K562 (cell line): ENCODE measurements at regions not wholly inside any gene's neighbourhood (a gene's known extent, or its start where the extent isn't known, plus 50 kb on each side); places are given as distances from the start of the nearest gene placed in this dataset.

ENCODE experiments used
- ATAC-seq: fragments of 200-7000 bp; cut with Tn5 transposase; 3 replicates; pipeline ENCODE4 v1.9.1; 2020; ENCODE audit warnings: moderate library complexity
- BruUV-seq: library from RNA; stranded (reverse); fragments of 400-500 nt; replicated peaks from 2 replicates; lab custom pipeline; 2021; lab: Mats Ljungman, UMichigan
- CTCF ChIA-PET: fragments of 300-600 bp; formaldehyde crosslinking; extraction: SDS; loops from one replicate; lab custom pipeline; 2021; ENCODE audit warnings: low intra/inter-chr PET ratio; lab: Yijun Ruan, JAX
- POLR2A ChIA-PET: fragments of 300-600, 350-650 bp; sonication (Branson Sonifier 250); formaldehyde crosslinking; extraction: SDS; loops from one replicate; lab custom pipeline; 2021; ENCODE audit warnings: antibody characterized with exemption, inconsistent platforms; lab: Yijun Ruan, JAX
- DNase-seq, 4 experiments: peaks; one replicate each; pipeline versions ENCODE4 v3.0.0 to v3.0.0-alpha.2; 2011 to 2018; ENCODE audit warnings: low spot score in 3 of 4, mixed read lengths in 3 of 4; ENCODE audit errors: extremely low read depth in 1 of 4
- FAIRE-seq: peaks from 2 replicates; lab custom pipeline; 2011; peaks lifted over from hg19 to GRCh38; lab: Jason Lieb, UNC
- H2AFZ ChIP-seq: 2 replicates; pipeline ENCODE4 v1.6.0; 2011; ENCODE audit warnings: low read depth, low read length, control low read depth, inconsistent platforms
- H3K27ac ChIP-seq: fragments of 200-600 bp; 3 replicates; pipeline ENCODE4 v1.8.0; 2011; ENCODE audit warnings: low read depth, mild to moderate bottlenecking, control low read depth, inconsistent platforms, low read length, moderate library complexity, mixed read lengths; ENCODE audit errors: extremely low read depth
- H3K27me3 ChIP-seq, 2 experiments: fragments of 300-600 bp in 1 of 2; 2 replicates in 1 of 2; 3 replicates in 1 of 2; pipeline versions ENCODE4 v1.6.0 to v1.8.0; 2011; ENCODE audit warnings: inconsistent platforms in 2 of 2, low read length in 2 of 2, mild to moderate bottlenecking in 1 of 2, mixed read lengths in 1 of 2, moderate library complexity in 1 of 2; ENCODE audit not compliant: control insufficient read depth in 2 of 2, insufficient read depth in 2 of 2
- H3K36me3 ChIP-seq: fragments of 300-600 bp; 3 replicates; pipeline ENCODE4 v1.8.0; 2011; ENCODE audit warnings: mild to moderate bottlenecking, low read length, inconsistent platforms; ENCODE audit not compliant: control insufficient read depth, insufficient read depth
- H3K4me1 ChIP-seq, 2 experiments: fragments of 200-600 bp in 1 of 2; replicated peaks in 1 of 2; 2 replicates in 1 of 2; 3 replicates in 1 of 2; pipeline versions ENCODE4 v1.5.1 to v1.8.0; 2011; ENCODE audit warnings: inconsistent platforms in 2 of 2, low read length in 2 of 2, mild to moderate bottlenecking in 1 of 2, mixed read lengths in 1 of 2, moderate library complexity in 1 of 2; ENCODE audit not compliant: control insufficient read depth in 2 of 2, insufficient read depth in 2 of 2
- H3K4me2 ChIP-seq: 2 replicates; pipeline ENCODE4 v1.6.1; 2011; ENCODE audit warnings: low read length, control low read depth, inconsistent platforms, mixed read lengths; ENCODE audit not compliant: insufficient read depth
- H3K4me3 ChIP-seq: fragments of 200-600 bp; sonication (generic), shearing (Covaris generic); 2 replicates; pipeline ENCODE4 v1.5.1; 2016; ENCODE audit warnings: control low read depth, inconsistent platforms
- H3K79me2 ChIP-seq: fragments of 200-600 bp; 3 replicates; pipeline ENCODE4 v1.8.0; 2011; ENCODE audit warnings: low read length, inconsistent platforms; ENCODE audit not compliant: control insufficient read depth, insufficient read depth
- H3K9ac ChIP-seq, 2 experiments: 2 replicates each; pipeline versions ENCODE4 v1.6.0 to v1.6.1; 2011; ENCODE audit warnings: low read depth in 2 of 2, low read length in 2 of 2, control low read depth in 1 of 2, inconsistent platforms in 1 of 2, mild to moderate bottlenecking in 1 of 2, mixed read lengths in 1 of 2; ENCODE audit not compliant: insufficient read depth in 1 of 2
- H3K9me1 ChIP-seq: one replicate; pipeline ENCODE4 v1.6.0; 2011; ENCODE audit warnings: inconsistent platforms, mild to moderate bottlenecking, low read length, moderate library complexity; ENCODE audit not compliant: control insufficient read depth, insufficient read depth
- H3K9me3 ChIP-seq: replicated peaks from 2 replicates; pipeline ENCODE4 v1.5.1; 2011; ENCODE audit warnings: low read depth, low read length, inconsistent platforms; ENCODE audit not compliant: control insufficient read depth, insufficient read depth
- H4K20me1 ChIP-seq: replicated peaks from 2 replicates; pipeline ENCODE4 v1.6.1; 2011; ENCODE audit warnings: low read length, inconsistent platforms, mixed read lengths; ENCODE audit not compliant: control insufficient read depth, insufficient read depth
- KLF13 ChIP-seq: fragments of 450-650 bp; IDR thresholded peaks from 2 replicates; pipeline ENCODE4 v1.6.1; 2016; ENCODE audit warnings: missing genetic modification characterization, low read depth, mild to moderate bottlenecking, missing compliant biosample characterization, moderate library complexity, borderline replicate concordance
- MYC ChIP-seq, 2 experiments: fragments of 250-450 bp in 1 of 2; sonication (Bioruptor Pico) in 1 of 2; IDR thresholded peaks; 2 replicates each; pipeline versions ENCODE4 v1.5.1 to v1.6.1; 2012 to 2021; ENCODE audit warnings: low read depth in 2 of 2, borderline replicate concordance in 1 of 2, improper control_type of control experiment in 1 of 2, low read length in 1 of 2, mild to moderate bottlenecking in 1 of 2, moderate library complexity in 1 of 2
- NEUROD1 ChIP-seq: fragments of 150-350 bp; IDR thresholded peaks from 2 replicates; pipeline ENCODE4 v1.6.1; 2014; ENCODE audit warnings: borderline replicate concordance, low read length, low read depth; ENCODE audit not compliant: partially characterized antibody
- POLR2H ChIP-seq: IDR thresholded peaks from 2 replicates; pipeline ENCODE4 v1.6.1; 2016; ENCODE audit warnings: missing genetic modification characterization, low read depth, mild to moderate bottlenecking, control low read depth, missing compliant biosample characterization, moderate library complexity
- ZBTB1 ChIP-seq: sonication (generic); formaldehyde crosslinking; IDR thresholded peaks from 2 replicates; pipeline ENCODE4 v1.8.1; 2023; ENCODE audit warnings: missing genetic modification reagents, low read depth, mild to moderate bottlenecking, borderline replicate concordance
- ZNF431 ChIP-seq: sonication (generic); formaldehyde crosslinking; IDR thresholded peaks from 2 replicates; pipeline ENCODE4 v1.8.0; 2022; ENCODE audit warnings: mild to moderate bottlenecking, missing genetic modification reagents
- ZZZ3 ChIP-seq: fragments of 450-650 bp; IDR thresholded peaks from 2 replicates; pipeline ENCODE4 v1.6.1; 2016; ENCODE audit warnings: antibody characterized with exemption, mild to moderate bottlenecking, moderate library complexity
- WGBS: fragments of 100-300 bp; shearing (Covaris generic); methylation state at CpG from one replicate; pipeline ENCODE4 v1.1.6; 2016; ENCODE audit warnings: low coverage, mixed read lengths; ENCODE audit not compliant: insufficient coverage; ENCODE audit errors: missing lambda C conversion rate; 5-methylcytosine and 5-hydroxymethylcytosine counted together
- in situ Hi-C: fragments of 300-500 bp; cut with MboI; formaldehyde crosslinking; loops from 4 replicates; pipeline ENCODE4 v1.15.0; 2018; ENCODE audit warnings: inconsistent platforms, mixed read lengths
- intact Hi-C: fragments of 100-400 bp; cut with micrococcal nuclease; formaldehyde crosslinking; loops from 2 replicates; pipeline ENCODE4 v1.14.2; 2022

- H3K27me3 ChIP-seq: peaks cover 0 to 4% of the 10 kb centered on the region in 2 experiments; a peak in 1 of 5 replicates
- CTCF ChIA-PET: no interaction called here
- in situ Hi-C loops: loop anchor here (5.0 kb wide), 1 partner anchor 106 kb away; no protein-coding TSS in a partner anchor
- FAIRE-seq (no peak), ATAC-seq (no peak), DNase-seq (no peak)
- H3K9ac ChIP-seq: no peak overlapping the region
- no peak overlapping the region for H3K27ac ChIP-seq
- no peaks in the 10 kb centered on the region for H4K20me1 ChIP-seq
- TF ChIP-seq NEUROD1 (no peak), ZNF431 (CRISPR knock-in tag) (no peak), POLR2H (no peak), KLF13 (tag) (no peak), MYC (IDR thresholded peaks at IDR 0.05; ENCODE audit: low read depth, low read length) (no peak), MYC (CRISPR knock-in tag; IDR thresholded peaks at IDR 0.05; ENCODE audit: borderline replicate concordance, low read depth) (no peak), ZZZ3 (no peak), ZBTB1 (CRISPR knock-in tag) (no peak)
- no peaks in the 10 kb centered on the region for H3K9me3 ChIP-seq
- no peak overlapping the region for H3K4me3 ChIP-seq
- POLR2A ChIA-PET: interaction anchor here (1.2 kb wide), 1 partner anchor 189 kb away, joined by 3 read pairs; no protein-coding TSS in a partner anchor
- no peaks in the 10 kb centered on the region for H3K36me3 ChIP-seq
- no peaks in the 10 kb centered on the region for H3K79me2 ChIP-seq
- 28% methylated on average over 4 of the region's 4 CpGs for WGBS
- no peak overlapping the region for H2AFZ ChIP-seq
- no peak overlapping the region for H3K4me2 ChIP-seq
- peaks cover 3 to 4% of the 10 kb centered on the region in 2 experiments; a peak in 2 of 5 replicates for H3K4me1 ChIP-seq
- no TSS peak for BruUV-seq
- no peaks in the 10 kb centered on the region for H3K9me1 ChIP-seq
- intact Hi-C loops: no loop called here
These were observed 63.6 kb upstream of the ETV3 start for GRCh38 chr1:157201767-157202166.
